ENCODE measurements at regions not wholly inside any gene's neighbourhood (a gene's known extent, or its start where the extent isn't known, plus 50 kb on each side); places are given as distances from the start of the nearest gene placed in this dataset.

- CTCF ChIA-PET: no interaction called here
Measured at GRCh38 chr13:106683918-106684317, 116.0 kb upstream of the ARGLU1 start.

GRCh38 chr13:106683179-106683578 is 115.2 kb upstream of the ARGLU1 start:
- no peak overlapping the region for H3K27ac ChIP-seq (ENCODE audit: low read depth in 1 of 2, low read length in 2 of 2)
- Mint-ChIP-seq H3K36me3 (ENCODE audit: low read depth) (no peaks in the 10 kb centered on the region), H3K4me3 (no peak overlapping the region), H3K27ac (no peak overlapping the region), H3K27me3 (no peaks in the 10 kb centered on the region), H3K9me3 (no peaks in the 10 kb centered on the region), H3K4me1 (ENCODE audit: low read depth) (no peaks in the 10 kb centered on the region)
- no peak for ATAC-seq (ENCODE audit: poor library complexity)
- no peak overlapping the region for H3K4me3 ChIP-seq (ENCODE audit: low read length)
- TF ChIP-seq CTCF (IDR thresholded peaks at IDR 0.05): no peak
- no peaks in the 10 kb centered on the region for H3K4me1 ChIP-seq (ENCODE audit: insufficient read depth, low read length)
- ChIA-PET POLR2A (no interaction called here), CTCF (no interaction called here)
- no peaks in the 10 kb centered on the region for H3K9me3 ChIP-seq (ENCODE audit: control insufficient read depth in 1 of 2, insufficient read depth in 1 of 2, low read length in 2 of 2)
- DNase-seq: no peak
- no peaks in the 10 kb centered on the region for H3K36me3 ChIP-seq (ENCODE audit: insufficient read depth, low read length)
- peaks cover 0 to 3% of the 10 kb centered on the region in 2 experiments for H3K27me3 ChIP-seq (ENCODE audit: control insufficient read depth in 1 of 2, insufficient read depth in 2 of 2, low read length in 2 of 2)
- intact Hi-C loops (cut with DNase I, micrococcal nuclease): no loop called here

More at GRCh38 chr13:106683918-106684317, 116.0 kb upstream of the ARGLU1 start:
- Mint-ChIP-seq H3K27ac (no peak overlapping the region), H3K9me3 (no peaks in the 10 kb centered on the region), H3K4me3 (no peak overlapping the region), H3K4me1 (ENCODE audit: low read depth) (no peaks in the 10 kb centered on the region), H3K27me3 (no peaks in the 10 kb centered on the region), H3K36me3 (ENCODE audit: low read depth) (no peaks in the 10 kb centered on the region)
- Histone ChIP-seq H3K27ac (ENCODE audit: low read depth in 1 of 2, low read length in 2 of 2) (no peak overlapping the region), H3K9me3 (ENCODE audit: control insufficient read depth in 1 of 2, insufficient read depth in 1 of 2, low read length in 2 of 2) (no peaks in the 10 kb centered on the region), H3K4me3 (ENCODE audit: low read length) (no peak overlapping the region), H3K4me1 (ENCODE audit: insufficient read depth, low read length) (no peaks in the 10 kb centered on the region), H3K36me3 (ENCODE audit: insufficient read depth, low read length) (no peaks in the 10 kb centered on the region), H3K27me3 (ENCODE audit: control insufficient read depth in 1 of 2, insufficient read depth in 2 of 2, low read length in 2 of 2) (peaks cover 0 to 3% of the 10 kb centered on the region in 2 experiments)
- TF ChIP-seq CTCF (IDR thresholded peaks at IDR 0.05): no peak
- DNase-seq: no peak
- POLR2A ChIA-PET: no interaction called here
- intact Hi-C loops (cut with DNase I, micrococcal nuclease): no loop called here
- no peak for ATAC-seq (ENCODE audit: poor library complexity)

- DNase-seq (no peak), ATAC-seq (ENCODE audit: poor library complexity) (no peak)
- intact Hi-C loops (cut with DNase I, micrococcal nuclease): no loop called here
- no peak overlapping the region for H3K4me3 ChIP-seq (ENCODE audit: low read length)
- CTCF ChIA-PET: no interaction called here
- H3K9me3 ChIP-seq (ENCODE audit: control insufficient read depth in 1 of 2, insufficient read depth in 1 of 2, low read length in 2 of 2): no peaks in the 10 kb centered on the region
- POLR2A ChIA-PET: no interaction called here
- H3K4me1 ChIP-seq (ENCODE audit: insufficient read depth, low read length): no peaks in the 10 kb centered on the region
- no peaks in the 10 kb centered on the region for H3K9me3 Mint-ChIP-seq
- H3K27me3 Mint-ChIP-seq: no peaks in the 10 kb centered on the region
- H3K27ac Mint-ChIP-seq: no peak overlapping the region
- H3K36me3 ChIP-seq (ENCODE audit: insufficient read depth, low read length): no peaks in the 10 kb centered on the region
- no peaks in the 10 kb centered on the region for H3K36me3 Mint-ChIP-seq (ENCODE audit: low read depth)
- no peaks in the 10 kb centered on the region for H3K4me1 Mint-ChIP-seq (ENCODE audit: low read depth)
- H3K4me3 Mint-ChIP-seq: no peak overlapping the region
- no peak for TF ChIP-seq CTCF (IDR thresholded peaks at IDR 0.05)
- H3K27ac ChIP-seq (ENCODE audit: low read depth in 1 of 2, low read length in 2 of 2): no peak overlapping the region
- H3K27me3 ChIP-seq (ENCODE audit: control insufficient read depth in 1 of 2, insufficient read depth in 2 of 2, low read length in 2 of 2): peaks cover 0 to 3% of the 10 kb centered on the region in 2 experiments
Measured at GRCh38 chr13:106681997-106682396, 114.1 kb upstream of the ARGLU1 start.

Measured in CD4-positive, alpha-beta T cell (primary cell).